ENCODE measurements at regions not wholly inside any gene's neighbourhood (a gene's known extent, or its start where the extent isn't known, plus 50 kb on each side); places are given as distances from the start of the nearest gene placed in this dataset.

DNA sequence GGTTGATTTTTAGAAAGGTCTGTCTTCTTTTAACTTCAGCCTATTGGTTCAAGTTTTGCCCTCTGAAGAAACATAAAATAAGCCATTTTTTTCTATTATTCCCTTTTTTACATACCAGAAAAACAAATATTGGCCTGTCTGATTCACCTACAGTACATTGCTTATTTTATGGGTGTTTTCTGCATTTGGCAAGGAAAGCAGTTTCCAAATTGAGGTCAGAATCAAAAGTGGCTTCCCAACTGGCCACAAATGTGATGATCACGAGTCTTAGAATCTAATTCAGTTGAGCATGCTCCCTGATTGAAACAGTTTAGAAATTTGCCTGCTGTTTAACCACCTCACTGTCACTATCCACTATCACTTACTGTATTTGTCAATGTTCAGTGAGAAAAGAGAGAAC, 106.9 kb upstream of the CHMP2B start:
- CTCF ChIA-PET = interaction anchor here (1.1 kb wide), 1 partner anchor 9 kb away, joined by 3 read pairs; no protein-coding TSS in a partner anchor
- no peaks in the 10 kb centered on the region for H4K20me1 ChIP-seq (replicated peaks; ENCODE audit: control insufficient read depth, extremely low read depth, insufficient read depth, low read length)
- no peak for FAIRE-seq

More for the DNA sequence above, 106.9 kb upstream of the CHMP2B start:
- Histone ChIP-seq H3K4me1 (ENCODE audit: control insufficient read depth, extremely low read depth, insufficient read depth, low read length) (no peaks in the 10 kb centered on the region), H3K9ac (replicated peaks; ENCODE audit: extremely low read depth, insufficient read depth, low read length) (no peak overlapping the region), H2AFZ (ENCODE audit: low read depth, low read length) (no peak overlapping the region), H3K9me3 (replicated peaks; ENCODE audit: control insufficient read depth, insufficient read depth, low read length) (no peaks in the 10 kb centered on the region), H3K27me3 (ENCODE audit: control insufficient read depth in 2 of 2, insufficient read depth in 2 of 2, low read length in 2 of 2) (no peaks in the 10 kb centered on the region), H3K36me3 (ENCODE audit: control insufficient read depth in 2 of 2, extremely low read depth in 1 of 2, insufficient read depth in 2 of 2, low read length in 2 of 2) (no peaks in the 10 kb centered on the region), H3K27ac (ENCODE audit: insufficient read depth, low read depth, low read length) (no peak overlapping the region), H3K79me2 (ENCODE audit: control insufficient read depth, insufficient read depth, low read length) (no peaks in the 10 kb centered on the region), H3K9me1 (replicated peaks; ENCODE audit: control insufficient read depth, extremely low read depth, insufficient read depth, low read length) (no peaks in the 10 kb centered on the region), H3K4me2 (ENCODE audit: insufficient read depth, low read length) (no peak overlapping the region), H3K4me3 (replicated peaks in 1 of 3; ENCODE audit: insufficient read depth in 1 of 3, low read depth in 1 of 3, low read length in 3 of 3) (no peak overlapping the region)
- TF ChIP-seq, protein P1, sequence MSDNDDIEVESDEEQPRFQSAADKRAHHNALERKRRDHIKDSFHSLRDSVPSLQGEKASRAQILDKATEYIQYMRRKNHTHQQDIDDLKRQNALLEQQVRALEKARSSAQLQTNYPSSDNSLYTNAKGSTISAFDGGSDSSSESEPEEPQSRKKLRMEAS (IDR thresholded peaks at IDR 0.05; ENCODE audit: insufficient read depth, insufficient read length) = no peak
- TF ChIP-seq GATA2 (IDR thresholded peaks at IDR 0.05; ENCODE audit: insufficient read depth, insufficient read length, low read depth, low read length) (no peak), MYC (IDR thresholded peaks at IDR 0.05; ENCODE audit: low read depth, low read length) (no peak), POLR2A (IDR thresholded peaks at IDR 0.05; ENCODE audit: low read depth, low read length) (no peak), FOS (IDR thresholded peaks at IDR 0.05; ENCODE audit: borderline replicate concordance, insufficient read depth, low read length) (no peak), CTCF (IDR thresholded peaks at IDR 0.05; ENCODE audit: extremely low read depth in 1 of 2, insufficient read depth in 1 of 2, low read depth in 1 of 2, low read length in 2 of 2) (no peak), EZH2 (IDR thresholded peaks at IDR 0.05; ENCODE audit: borderline replicate concordance, low read depth, low read length, severe bottlenecking) (no peak), JUN (IDR thresholded peaks at IDR 0.05; ENCODE audit: borderline replicate concordance, insufficient read depth, insufficient read length, low read depth) (no peak), POLR2AphosphoS5 (IDR thresholded peaks at IDR 0.05; ENCODE audit: insufficient read depth, low read depth, low read length) (no peak)
- no TSS peak for BruUV-seq (replicated peaks)
- POLR2A ChIA-PET = no interaction called here
- dilution Hi-C loops (cut with MboI; ENCODE audit: extremely low pct_ligation_motif_present, low sequenced_read_pairs) = no loop called here
- DNase-seq (ENCODE audit: low read depth, low spot score) = no peak
- intact Hi-C loops (cut with micrococcal nuclease) = no loop called here
